Urinary bladder (tissue), 3 donors: ENCODE measurements at regions not wholly inside any gene's neighbourhood (a gene's known extent, or its start where the extent isn't known, plus 50 kb on each side); places are given as distances from the start of the nearest gene placed in this dataset.
A peak's percentile ranks its signal among the peaks of the same experiment; 100 is the strongest.

Experiments
- DNase-seq: peaks from one replicate; pipeline ENCODE4 v3.0.0-alpha.2; 2015; ENCODE audit errors: extremely low spot score
- H3K27ac ChIP-seq: one replicate; pipeline ENCODE4 v1.5.1; 2013; ENCODE audit warnings: low read depth, mild to moderate bottlenecking, moderate library complexity
- H3K36me3 ChIP-seq: one replicate; pipeline ENCODE4 v1.6.1; 2013; ENCODE audit warnings: mild to moderate bottlenecking, moderate library complexity; ENCODE audit not compliant: insufficient read depth
- H3K4me1 ChIP-seq: one replicate; pipeline ENCODE4 v1.6.1; 2013; ENCODE audit warnings: mild to moderate bottlenecking, moderate library complexity; ENCODE audit not compliant: insufficient read depth
- H3K4me3 ChIP-seq: one replicate; pipeline ENCODE4 v1.5.1; 2013; ENCODE audit warnings: low read depth, low read length
- whole genome bisulfite sequencing: extraction: QIAGEN DNeasy Blood & Tissue Kit; methylation state at CpG from one replicate; pipeline ENCODE4 v1.1.7; 2013; 5-methylcytosine and 5-hydroxymethylcytosine counted together
- donor health status: healthy with polysubstance abuse.
- donor health status: healthy.

GRCh38 chr22:48084041-48084728, 1321.7 kb downstream of the TBC1D22A start:
- Histone ChIP-seq H3K4me1 (no peaks in the 10 kb centered on the region), H3K36me3 (no peaks in the 10 kb centered on the region), H3K4me3 (no peak overlapping the region), H3K27ac (no peak overlapping the region)
- WGBS = 71% methylated on average over 13 of the region's 13 CpGs
- no peak for DNase-seq

- DNase-seq = no peak
- WGBS = 78% methylated on average over 10 of the region's 10 CpGs
- Histone ChIP-seq H3K4me3 (no peak overlapping the region), H3K27ac (no peak overlapping the region), H3K36me3 (no peaks in the 10 kb centered on the region), H3K4me1 (no peaks in the 10 kb centered on the region)
Observed at GRCh38 chr22:48083502-48083901, 1321.1 kb downstream of the TBC1D22A start.

- H3K36me3 ChIP-seq = no peaks in the 10 kb centered on the region
- no peak overlapping the region for H3K4me3 ChIP-seq
- H3K4me1 ChIP-seq = no peaks in the 10 kb centered on the region
- DNase-seq = no peak
- no peak overlapping the region for H3K27ac ChIP-seq
- 87% methylated on average over 6 of the region's 6 CpGs for WGBS
Observed at GRCh38 chr22:48082284-48082683, 1319.8 kb downstream of the TBC1D22A start.

GRCh38 chr22:48081281-48081680, 1318.8 kb downstream of the TBC1D22A start:
- Histone ChIP-seq H3K36me3 (no peaks in the 10 kb centered on the region), H3K4me3 (no peak overlapping the region), H3K27ac (no peak overlapping the region), H3K4me1 (no peaks in the 10 kb centered on the region)
- WGBS = 81% methylated on average over 16 of the region's 16 CpGs
- DNase-seq = no peak

- 93% methylated on average over 21 of the region's 21 CpGs for WGBS
- no peaks in the 10 kb centered on the region for H3K4me1 ChIP-seq
- no peak overlapping the region for H3K27ac ChIP-seq
- no peak for DNase-seq
- H3K36me3 ChIP-seq = no peaks in the 10 kb centered on the region
- no peak overlapping the region for H3K4me3 ChIP-seq
Observed at GRCh38 chr22:48080316-48081165, 1318.1 kb downstream of the TBC1D22A start.

- Histone ChIP-seq H3K4me3 (no peak overlapping the region), H3K4me1 (no peaks in the 10 kb centered on the region), H3K36me3 (no peaks in the 10 kb centered on the region), H3K27ac (no peak overlapping the region)
- 88% methylated on average over 21 of the region's 21 CpGs for WGBS
- DNase-seq = no peak
Observed at GRCh38 chr22:48079505-48080290, 1317.2 kb downstream of the TBC1D22A start.

GRCh38 chr22:48078825-48079224, 1316.4 kb downstream of the TBC1D22A start:
- H3K4me1 ChIP-seq = no peaks in the 10 kb centered on the region
- WGBS = 83% methylated on average over 5 of the region's 5 CpGs
- no peak overlapping the region for H3K4me3 ChIP-seq
- no peaks in the 10 kb centered on the region for H3K36me3 ChIP-seq
- no peak overlapping the region for H3K27ac ChIP-seq
- no peak for DNase-seq

GRCh38 chr22:48077699-48078098, 1315.2 kb downstream of the TBC1D22A start:
- Histone ChIP-seq H3K36me3 (no peaks in the 10 kb centered on the region), H3K4me3 (no peak overlapping the region), H3K27ac (no peak overlapping the region), H3K4me1 (no peaks in the 10 kb centered on the region)
- no peak for DNase-seq
- WGBS = 81% methylated on average over 6 of the region's 6 CpGs

- H3K4me1 ChIP-seq = no peaks in the 10 kb centered on the region
- 44% methylated on average over 10 of the region's 10 CpGs for WGBS
- no peaks in the 10 kb centered on the region for H3K36me3 ChIP-seq
- H3K27ac ChIP-seq = no peak overlapping the region
- H3K4me3 ChIP-seq = no peak overlapping the region
- peak; percentile 14 for DNase-seq
Observed at GRCh38 chr22:48076008-48076407, 1313.6 kb downstream of the TBC1D22A start.

- Histone ChIP-seq H3K27ac (no peak overlapping the region), H3K4me3 (no peak overlapping the region), H3K4me1 (no peaks in the 10 kb centered on the region), H3K36me3 (no peaks in the 10 kb centered on the region)
- 91% methylated on average over 5 of the region's 5 CpGs for WGBS
- DNase-seq = no peak
Observed at GRCh38 chr22:48075604-48076003, 1313.2 kb downstream of the TBC1D22A start.

- Histone ChIP-seq H3K4me1 (no peaks in the 10 kb centered on the region), H3K4me3 (no peak overlapping the region), H3K27ac (no peak overlapping the region), H3K36me3 (no peaks in the 10 kb centered on the region)
- 55% methylated on average over 6 of the region's 6 CpGs for WGBS
- DNase-seq = no peak
Observed at GRCh38 chr22:48072777-48073176, 1310.3 kb downstream of the TBC1D22A start.

GRCh38 chr22:48071828-48072227, 1309.4 kb downstream of the TBC1D22A start:
- no peak for DNase-seq
- Histone ChIP-seq H3K36me3 (no peaks in the 10 kb centered on the region), H3K4me1 (no peaks in the 10 kb centered on the region), H3K27ac (no peak overlapping the region), H3K4me3 (no peak overlapping the region)
- WGBS = 76% methylated on average over 7 of the region's 7 CpGs

- Histone ChIP-seq H3K4me1 (no peaks in the 10 kb centered on the region), H3K36me3 (no peaks in the 10 kb centered on the region), H3K27ac (no peak overlapping the region), H3K4me3 (no peak overlapping the region)
- 88% methylated on average over 10 of the region's 10 CpGs for WGBS
- no peak for DNase-seq
Observed at GRCh38 chr22:48071305-48071704, 1308.9 kb downstream of the TBC1D22A start.
